Right atrium auricular region (tissue), 2 donors: ENCODE measurements at regions not wholly inside any gene's neighbourhood (a gene's known extent, or its start where the extent isn't known, plus 50 kb on each side); places are given as distances from the start of the nearest gene placed in this dataset.

Experiments used
- DNase-seq: peaks from one replicate; pipeline ENCODE4 v3.0.0-alpha.2; 2019; ENCODE audit warnings: low spot score
- H3K27ac ChIP-seq, 2 donors: fragments of 200-600 bp; sonication (generic); 1 replicate in 1 of 2; 2 replicates in 1 of 2; pipeline ENCODE4 v1.5.1; 2016 to 2019
- H3K27me3 ChIP-seq, 2 donors: fragments of 200-600 bp; sonication (generic); one replicate each; pipeline versions ENCODE4 v1.5.1 to v1.6.0; 2017 to 2019
- H3K36me3 ChIP-seq: fragments of 200-600 bp; sonication (generic); one replicate; pipeline ENCODE4 v1.5.1; 2016
- H3K4me1 ChIP-seq, 2 donors: fragments of 200-600 bp; sonication (generic); one replicate each; pipeline versions ENCODE4 v1.5.1 to v1.6.0; 2017 to 2019
- H3K4me3 ChIP-seq, 2 donors: fragments of 200-600 bp; sonication (generic); 1 replicate in 1 of 2; 2 replicates in 1 of 2; pipeline ENCODE4 v1.5.1; 2017 to 2019; ENCODE audit warnings: mild to moderate bottlenecking in 1 of 2, moderate library complexity in 1 of 2
- H3K9me3 ChIP-seq, 2 donors: fragments of 200-600 bp; sonication (generic); one replicate each; pipeline ENCODE4 v1.5.1; 2019
- TF ChIP-seq, protein P1 (sequence below), 2 donors: fragments of 200-600 bp; sonication (generic); IDR thresholded peaks; one replicate each; pipeline ENCODE4 v1.5.1; 2019; ENCODE audit warnings: antibody characterized with exemption in 2 of 2

GRCh38 chr1:59007820-59008598 is 224.2 kb upstream of the JUN start:
- peaks cover 0 to 22% of the 10 kb centered on the region in 2 donors for H3K4me1 ChIP-seq
- no peaks in the 10 kb centered on the region for H3K36me3 ChIP-seq
- no peaks in the 10 kb centered on the region for H3K9me3 ChIP-seq
- TF ChIP-seq, protein P1, sequence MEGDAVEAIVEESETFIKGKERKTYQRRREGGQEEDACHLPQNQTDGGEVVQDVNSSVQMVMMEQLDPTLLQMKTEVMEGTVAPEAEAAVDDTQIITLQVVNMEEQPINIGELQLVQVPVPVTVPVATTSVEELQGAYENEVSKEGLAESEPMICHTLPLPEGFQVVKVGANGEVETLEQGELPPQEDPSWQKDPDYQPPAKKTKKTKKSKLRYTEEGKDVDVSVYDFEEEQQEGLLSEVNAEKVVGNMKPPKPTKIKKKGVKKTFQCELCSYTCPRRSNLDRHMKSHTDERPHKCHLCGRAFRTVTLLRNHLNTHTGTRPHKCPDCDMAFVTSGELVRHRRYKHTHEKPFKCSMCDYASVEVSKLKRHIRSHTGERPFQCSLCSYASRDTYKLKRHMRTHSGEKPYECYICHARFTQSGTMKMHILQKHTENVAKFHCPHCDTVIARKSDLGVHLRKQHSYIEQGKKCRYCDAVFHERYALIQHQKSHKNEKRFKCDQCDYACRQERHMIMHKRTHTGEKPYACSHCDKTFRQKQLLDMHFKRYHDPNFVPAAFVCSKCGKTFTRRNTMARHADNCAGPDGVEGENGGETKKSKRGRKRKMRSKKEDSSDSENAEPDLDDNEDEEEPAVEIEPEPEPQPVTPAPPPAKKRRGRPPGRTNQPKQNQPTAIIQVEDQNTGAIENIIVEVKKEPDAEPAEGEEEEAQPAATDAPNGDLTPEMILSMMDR (IDR thresholded peaks at IDR 0.05): no peak
- H3K27me3 ChIP-seq: no peaks in the 10 kb centered on the region
- no peak for DNase-seq
- H3K27ac ChIP-seq: no peak overlapping the region
- no peak overlapping the region for H3K4me3 ChIP-seq

- Histone ChIP-seq H3K4me1 (peaks cover 0 to 30% of the 10 kb centered on the region in 2 donors), H3K9me3 (no peaks in the 10 kb centered on the region), H3K27ac (no peak overlapping the region), H3K36me3 (no peaks in the 10 kb centered on the region), H3K4me3 (no peak overlapping the region), H3K27me3 (no peaks in the 10 kb centered on the region)
- TF ChIP-seq, protein P1 (IDR thresholded peaks at IDR 0.05): no peak
- DNase-seq: no peak
These were observed 224.9 kb upstream of the JUN start for GRCh38 chr1:59008599-59009347.

DNA sequence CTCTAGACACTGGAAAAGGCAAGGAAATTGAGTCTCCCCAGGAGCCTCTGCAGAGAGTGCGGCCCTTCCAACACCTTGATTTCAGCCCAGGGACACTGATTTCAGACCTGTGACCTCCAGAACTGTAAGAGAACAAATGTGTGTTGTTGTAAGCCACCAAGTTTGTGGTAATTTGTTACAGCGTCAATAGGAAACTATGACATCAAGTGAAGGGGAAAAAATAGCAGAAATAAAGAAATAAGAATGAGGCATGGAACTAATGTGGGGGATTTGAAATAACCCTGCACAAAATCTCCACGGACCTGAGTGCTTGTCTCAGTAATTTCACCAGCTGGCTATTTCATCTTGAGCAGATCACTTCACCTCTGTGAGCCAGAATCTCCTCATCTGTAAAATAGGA is 227.8 kb upstream of the JUN start:
- no peak overlapping the region for H3K27ac ChIP-seq
- no peak for DNase-seq
- peaks cover 0 to 40% of the 10 kb centered on the region in 2 donors for H3K4me1 ChIP-seq
- H3K36me3 ChIP-seq: no peaks in the 10 kb centered on the region
- no peak overlapping the region for H3K4me3 ChIP-seq
- TF ChIP-seq, protein P1 (IDR thresholded peaks at IDR 0.05): no peak
- H3K27me3 ChIP-seq: no peaks in the 10 kb centered on the region
- H3K9me3 ChIP-seq: no peaks in the 10 kb centered on the region

DNA sequence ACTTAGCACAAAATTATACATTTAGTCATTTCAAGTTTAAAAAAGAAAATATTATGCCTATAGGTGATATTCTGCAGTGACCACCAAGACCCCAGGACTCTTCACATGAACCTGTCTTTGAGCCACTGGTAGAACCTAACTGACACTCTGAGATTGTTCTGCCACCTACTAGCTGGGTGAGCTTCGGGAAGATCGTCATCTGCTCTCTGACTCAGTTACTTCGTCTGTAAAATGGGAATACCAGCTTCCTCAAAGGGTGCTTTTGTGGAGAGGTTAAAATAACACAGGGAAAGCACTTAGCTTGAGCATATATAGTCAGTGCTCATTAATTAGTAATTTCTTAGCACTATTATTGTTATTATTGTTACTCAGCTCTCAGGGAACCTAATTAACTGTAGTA is 228.5 kb upstream of the JUN start:
- no peak for DNase-seq
- Histone ChIP-seq H3K27ac (peak overlapping the region in 1 of 2 donors; percentile 78), H3K4me1 (peaks cover 0 to 35% of the 10 kb centered on the region in 2 donors), H3K27me3 (no peaks in the 10 kb centered on the region), H3K4me3 (no peak overlapping the region), H3K36me3 (no peaks in the 10 kb centered on the region), H3K9me3 (no peaks in the 10 kb centered on the region)
- TF ChIP-seq, protein P1 (IDR thresholded peaks at IDR 0.05): no peak

GRCh38 chr1:59013276-59013927 is 229.6 kb upstream of the JUN start:
- TF ChIP-seq, protein P1 (IDR thresholded peaks at IDR 0.05): no peak
- H3K4me1 ChIP-seq: peaks cover 0 to 28% of the 10 kb centered on the region in 2 donors
- no peaks in the 10 kb centered on the region for H3K9me3 ChIP-seq
- no peaks in the 10 kb centered on the region for H3K36me3 ChIP-seq
- H3K27ac ChIP-seq: peak overlapping the region; percentile 78 to 81
- H3K27me3 ChIP-seq: no peaks in the 10 kb centered on the region
- DNase-seq: no peak
- peak overlapping the region in 1 of 2 donors; percentile 9 for H3K4me3 ChIP-seq
